ENCODE measurements at regions not wholly inside any gene's neighbourhood (a gene's known extent, or its start where the extent isn't known, plus 50 kb on each side); places are given as distances from the start of the nearest gene placed in this dataset.

DNA sequence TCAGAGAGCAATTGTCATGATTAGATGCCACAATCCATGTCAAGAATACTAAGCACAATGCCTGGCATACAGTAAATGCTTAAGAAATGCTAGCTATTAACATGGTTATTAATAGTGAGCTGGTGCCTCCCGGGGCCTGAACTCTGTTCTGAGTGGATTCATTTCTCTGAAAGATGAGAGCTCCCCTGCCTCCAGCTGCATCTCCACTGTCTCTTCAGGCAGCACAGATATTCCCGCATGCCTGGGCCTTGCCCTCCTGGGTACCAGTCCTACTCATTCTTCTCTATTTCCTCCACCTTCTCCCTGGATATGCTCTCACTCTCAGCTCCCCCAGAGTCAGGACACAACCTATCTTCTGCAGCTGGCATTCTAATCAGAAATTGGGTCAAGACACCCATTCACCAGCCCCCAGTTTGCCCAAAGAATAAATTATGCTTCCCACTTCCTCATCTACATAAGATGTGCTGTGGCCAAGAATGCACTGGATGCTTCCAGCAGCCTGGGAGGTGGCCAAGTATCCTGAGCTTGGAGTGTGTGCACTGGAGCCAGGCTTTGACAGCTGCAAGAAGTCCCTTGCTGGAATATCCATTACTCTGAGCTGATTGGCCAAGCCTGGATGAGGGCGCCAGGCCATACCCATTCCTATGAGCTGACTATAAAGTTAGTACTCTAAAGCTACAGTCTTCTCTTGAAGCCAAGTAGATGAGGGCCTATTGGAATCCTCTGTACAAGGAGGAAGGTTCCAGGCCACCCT lies 669.0 kb downstream of the ACTL7B start:
- no peak overlapping the region for H3K4me3 ChIP-seq (ENCODE audit: low read length)
- TF ChIP-seq, protein P1, sequence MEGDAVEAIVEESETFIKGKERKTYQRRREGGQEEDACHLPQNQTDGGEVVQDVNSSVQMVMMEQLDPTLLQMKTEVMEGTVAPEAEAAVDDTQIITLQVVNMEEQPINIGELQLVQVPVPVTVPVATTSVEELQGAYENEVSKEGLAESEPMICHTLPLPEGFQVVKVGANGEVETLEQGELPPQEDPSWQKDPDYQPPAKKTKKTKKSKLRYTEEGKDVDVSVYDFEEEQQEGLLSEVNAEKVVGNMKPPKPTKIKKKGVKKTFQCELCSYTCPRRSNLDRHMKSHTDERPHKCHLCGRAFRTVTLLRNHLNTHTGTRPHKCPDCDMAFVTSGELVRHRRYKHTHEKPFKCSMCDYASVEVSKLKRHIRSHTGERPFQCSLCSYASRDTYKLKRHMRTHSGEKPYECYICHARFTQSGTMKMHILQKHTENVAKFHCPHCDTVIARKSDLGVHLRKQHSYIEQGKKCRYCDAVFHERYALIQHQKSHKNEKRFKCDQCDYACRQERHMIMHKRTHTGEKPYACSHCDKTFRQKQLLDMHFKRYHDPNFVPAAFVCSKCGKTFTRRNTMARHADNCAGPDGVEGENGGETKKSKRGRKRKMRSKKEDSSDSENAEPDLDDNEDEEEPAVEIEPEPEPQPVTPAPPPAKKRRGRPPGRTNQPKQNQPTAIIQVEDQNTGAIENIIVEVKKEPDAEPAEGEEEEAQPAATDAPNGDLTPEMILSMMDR (conservative IDR thresholded peaks at IDR 0.05; ENCODE audit: low read length), result no peak
- peak; percentile 91 for DNase-seq (ENCODE audit: low read depth)

DNA sequence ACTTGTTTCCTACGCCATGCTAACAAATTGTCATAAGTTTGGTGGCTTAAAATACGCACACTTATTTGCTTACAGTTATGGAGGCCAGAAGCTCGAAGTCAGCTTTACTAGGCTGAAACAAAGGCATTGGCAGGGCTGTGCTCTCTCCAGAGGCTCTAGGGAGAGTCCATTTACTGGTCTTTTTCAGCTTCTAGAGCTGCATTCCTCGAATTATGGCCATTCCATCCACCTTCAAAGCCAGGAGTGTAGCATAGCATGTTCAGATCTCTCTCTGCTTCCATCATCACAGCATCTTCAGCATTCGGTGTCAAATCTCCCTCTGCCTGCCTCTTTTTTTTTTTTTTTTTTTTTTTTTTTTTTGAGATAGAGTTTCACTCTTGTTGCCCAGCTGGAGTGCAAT lies 670.2 kb downstream of the ACTL7B start:
- no peak for DNase-seq (ENCODE audit: low read depth)
- TF ChIP-seq, protein P1 (conservative IDR thresholded peaks at IDR 0.05; ENCODE audit: low read length), result no peak
- no peak overlapping the region for H3K4me3 ChIP-seq (ENCODE audit: low read length)

DNA sequence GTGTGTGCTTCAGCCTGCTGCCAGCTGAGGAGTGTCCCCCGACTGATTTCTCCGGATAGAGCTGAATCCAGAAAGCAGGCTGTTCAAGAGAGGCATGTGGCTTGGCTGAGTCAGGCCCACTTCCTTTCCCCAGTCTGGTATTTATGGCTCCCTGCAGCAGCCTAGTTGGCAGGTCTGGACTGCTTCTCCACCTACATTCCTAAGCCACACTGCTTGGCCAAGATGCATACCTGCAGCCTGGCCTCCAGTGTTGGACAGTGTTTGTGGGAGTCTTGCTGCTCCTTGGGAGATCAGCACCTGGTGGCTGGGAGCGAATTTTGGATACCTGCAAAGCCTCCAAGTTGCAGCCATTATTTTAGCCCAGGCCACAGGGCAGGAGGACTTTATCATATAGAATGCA lies 670.8 kb downstream of the ACTL7B start:
- H3K4me3 ChIP-seq (ENCODE audit: low read length), result no peak overlapping the region
- TF ChIP-seq, protein P1 (conservative IDR thresholded peaks at IDR 0.05; ENCODE audit: low read length), result no peak
- DNase-seq (ENCODE audit: low read depth), result peak; percentile 76

DNA sequence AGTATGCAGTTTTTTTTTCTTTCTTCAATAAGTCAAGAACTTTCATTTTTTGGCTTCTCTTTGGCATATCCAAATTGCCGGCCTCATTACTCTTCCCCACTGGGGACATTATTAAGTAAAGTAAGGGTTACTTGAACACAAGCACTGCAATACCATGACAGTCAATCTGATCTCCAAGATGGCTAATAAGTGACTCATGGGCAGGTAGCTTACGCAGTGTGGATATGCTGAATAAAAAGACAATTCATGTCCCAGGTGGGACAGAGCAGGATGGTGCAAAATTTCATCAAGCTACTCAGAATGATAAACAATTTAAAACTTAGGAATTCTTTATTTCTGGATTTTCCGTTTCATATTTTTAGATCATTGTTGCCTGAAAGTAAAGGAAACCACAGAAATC lies 671.8 kb downstream of the ACTL7B start:
- TF ChIP-seq, protein P1 (conservative IDR thresholded peaks at IDR 0.05; ENCODE audit: low read length), result no peak
- no peak overlapping the region for H3K4me3 ChIP-seq (ENCODE audit: low read length)
- DNase-seq (ENCODE audit: low read depth), result no peak

DNA sequence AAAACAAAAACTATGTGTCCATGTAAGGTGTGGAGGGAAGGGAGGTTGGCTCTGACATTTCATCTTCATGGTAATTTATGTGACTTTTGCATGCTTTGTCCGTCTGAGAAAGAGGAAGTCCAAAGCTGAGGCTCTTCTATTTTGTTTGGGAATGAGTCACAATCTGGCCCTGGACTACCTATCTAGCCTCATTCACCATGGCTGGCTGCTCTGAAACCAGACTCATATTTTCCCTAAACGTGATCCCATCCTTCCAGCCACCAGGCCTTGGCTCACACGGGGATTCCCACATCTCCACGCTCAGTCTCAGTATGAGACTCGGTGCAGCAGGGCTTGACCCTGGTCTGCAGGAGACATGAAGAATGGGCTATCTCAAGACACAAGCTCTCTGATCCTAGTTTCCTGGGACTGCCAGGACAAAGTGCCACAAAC lies 672.8 kb downstream of the ACTL7B start:
- no peak overlapping the region for H3K4me3 ChIP-seq (ENCODE audit: low read length)
- DNase-seq (ENCODE audit: low read depth), result peak; percentile 49
- TF ChIP-seq, protein P1 (conservative IDR thresholded peaks at IDR 0.05; ENCODE audit: low read length), result no peak

DNA sequence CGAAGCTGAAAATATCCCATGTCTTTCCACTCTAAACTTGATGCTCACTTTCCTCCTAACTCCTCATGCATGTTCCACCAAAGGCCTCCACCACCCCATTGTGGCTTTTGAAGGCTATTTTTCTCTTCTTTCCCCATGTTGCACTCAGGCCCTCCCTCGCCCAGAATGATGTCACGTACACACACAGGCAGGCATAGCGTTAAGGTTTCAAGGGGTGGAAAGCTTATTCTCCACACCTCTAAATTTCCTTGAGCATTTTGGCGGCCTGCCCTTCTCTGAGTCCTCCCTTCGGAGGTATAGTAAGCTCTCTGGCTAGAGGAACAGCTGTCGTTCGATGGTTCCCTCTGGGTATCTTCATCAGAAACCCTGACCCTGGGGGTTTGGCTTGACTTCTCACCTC lies 673.5 kb downstream of the ACTL7B start:
- DNase-seq (ENCODE audit: low read depth), result no peak
- TF ChIP-seq, protein P1 (conservative IDR thresholded peaks at IDR 0.05; ENCODE audit: low read length), result no peak
- no peak overlapping the region for H3K4me3 ChIP-seq (ENCODE audit: low read length)

DNA sequence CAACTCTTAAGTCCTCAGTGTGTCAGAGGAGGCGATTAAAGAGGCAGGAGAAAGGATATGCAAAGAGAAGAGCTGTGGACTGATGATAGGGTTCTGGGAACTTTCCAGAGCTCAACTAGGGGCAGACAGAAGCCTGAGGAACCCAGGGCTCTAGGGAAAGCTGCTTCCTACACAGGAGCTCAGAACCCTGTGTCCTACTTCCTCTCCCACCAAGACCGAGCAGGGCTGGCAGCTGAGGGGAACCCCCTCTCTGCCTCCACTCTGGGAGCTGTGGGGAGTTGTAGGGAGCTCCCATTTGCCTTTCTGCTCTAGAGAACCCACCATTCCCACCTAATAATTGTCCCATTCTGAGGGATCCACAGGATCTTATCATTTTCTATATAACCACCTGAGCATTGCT lies 674.3 kb downstream of the ACTL7B start:
- H3K4me3 ChIP-seq (ENCODE audit: low read length), result no peak overlapping the region
- TF ChIP-seq, protein P1 (conservative IDR thresholded peaks at IDR 0.05; ENCODE audit: low read length), result no peak
- DNase-seq (ENCODE audit: low read depth), result no peak

Data from AG10803 (cell line).